Osteoblast (primary cell): ENCODE measurements at regions not wholly inside any gene's neighbourhood (a gene's known extent, or its start where the extent isn't known, plus 50 kb on each side); places are given as distances from the start of the nearest gene placed in this dataset.
"Not testable (repeated sequence)": the region's sequence is repeated elsewhere in the genome, so short reads cannot be mapped to it uniquely, and the experiment has no call there.

Experiments
- DNase-seq: peaks from one replicate; pipeline ENCODE4 v3.0.0; 2011; ENCODE audit warnings: low spot score, mixed read lengths; ENCODE audit not compliant: insufficient read length; ENCODE audit errors: missing footprints
- H2AFZ ChIP-seq: 2 replicates; pipeline ENCODE4 v1.6.0; 2011; ENCODE audit warnings: mild to moderate bottlenecking, low read length
- H3K27ac ChIP-seq: 2 replicates; pipeline ENCODE4 v1.5.1; 2011; ENCODE audit warnings: mild to moderate bottlenecking, low read depth, low read length, moderate library complexity
- H3K27me3 ChIP-seq: 2 replicates; pipeline ENCODE4 v1.6.0; 2012; ENCODE audit warnings: mild to moderate bottlenecking, control low read depth, inconsistent platforms, low read length, moderate library complexity; ENCODE audit not compliant: insufficient read depth
- H3K36me3 ChIP-seq: 2 replicates; pipeline ENCODE4 v1.5.1; 2011; ENCODE audit warnings: mild to moderate bottlenecking, low read length, control low read depth, moderate library complexity; ENCODE audit not compliant: insufficient read depth
- H3K4me1 ChIP-seq: 2 replicates; pipeline ENCODE4 v1.5.1; 2011; ENCODE audit warnings: mild to moderate bottlenecking, low read length, control low read depth, moderate library complexity; ENCODE audit not compliant: insufficient read depth
- H3K4me2 ChIP-seq: 2 replicates; pipeline ENCODE4 v1.6.0; 2011; ENCODE audit warnings: mild to moderate bottlenecking, low read length; ENCODE audit not compliant: insufficient read depth
- H3K4me3 ChIP-seq: fragments of 200-600 bp; sonication (generic); 3 replicates; pipeline ENCODE4 v1.5.1; 2012; ENCODE audit warnings: mild to moderate bottlenecking, low read length, inconsistent platforms; ENCODE audit not compliant: insufficient read depth
- H3K79me2 ChIP-seq: 2 replicates; pipeline ENCODE4 v1.6.0; 2012; ENCODE audit warnings: mild to moderate bottlenecking, low read length, control low read depth, inconsistent platforms; ENCODE audit not compliant: insufficient read depth
- H3K9me3 ChIP-seq: 2 replicates; pipeline ENCODE4 v1.5.1; 2011; ENCODE audit warnings: low read depth, low read length, control low read depth
- H4K20me1 ChIP-seq: 2 replicates; pipeline ENCODE4 v1.6.0; 2012; ENCODE audit warnings: mild to moderate bottlenecking, low read length, control low read depth; ENCODE audit not compliant: insufficient read depth
- CTCF ChIP-seq: IDR thresholded peaks from 2 replicates; pipeline ENCODE4 v1.5.1; 2011; ENCODE audit warnings: mild to moderate bottlenecking, low read depth, low read length, moderate library complexity; ENCODE audit errors: extremely low read depth

- Histone ChIP-seq H3K4me3 (no peak overlapping the region), H3K27me3 (no peaks in the 10 kb centered on the region), H2AFZ (no peak overlapping the region), H4K20me1 (no peaks in the 10 kb centered on the region), H3K36me3 (no peaks in the 10 kb centered on the region), H3K4me2 (no peak overlapping the region), H3K9me3 (no peaks in the 10 kb centered on the region), H3K79me2 (no peaks in the 10 kb centered on the region), H3K27ac (no peak overlapping the region), H3K4me1 (no peaks in the 10 kb centered on the region)
- no peak for TF ChIP-seq CTCF
- DNase-seq: no peak
Measured at GRCh38 chr1:165114889-165115285, 241.6 kb downstream of the LMX1A start.

- Histone ChIP-seq H3K27ac (no peak overlapping the region), H3K27me3 (no peaks in the 10 kb centered on the region), H3K4me1 (no peaks in the 10 kb centered on the region), H3K36me3 (no peaks in the 10 kb centered on the region), H2AFZ (no peak overlapping the region), H3K4me3 (no peak overlapping the region), H4K20me1 (no peaks in the 10 kb centered on the region), H3K79me2 (no peaks in the 10 kb centered on the region), H3K9me3 (no peaks in the 10 kb centered on the region), H3K4me2 (no peak overlapping the region)
- peak; percentile 19 for DNase-seq
- TF ChIP-seq CTCF: peak; percentile 74
Measured at GRCh38 chr1:165114022-165114888, 242.3 kb downstream of the LMX1A start.

- Histone ChIP-seq H3K4me1 (no peaks in the 10 kb centered on the region), H3K9me3 (no peaks in the 10 kb centered on the region), H2AFZ (no peak overlapping the region), H3K36me3 (no peaks in the 10 kb centered on the region), H3K4me3 (no peak overlapping the region), H3K27me3 (no peaks in the 10 kb centered on the region), H3K27ac (no peak overlapping the region), H3K79me2 (no peaks in the 10 kb centered on the region), H4K20me1 (no peaks in the 10 kb centered on the region), H3K4me2 (no peak overlapping the region)
- TF ChIP-seq CTCF: no peak
- no peak for DNase-seq
Measured at GRCh38 chr1:165112260-165112659, 244.3 kb downstream of the LMX1A start.

GRCh38 chr1:165109013-165109412 lies 247.5 kb downstream of the LMX1A start:
- H3K36me3 ChIP-seq: no peaks in the 10 kb centered on the region
- no peaks in the 10 kb centered on the region for H3K4me1 ChIP-seq
- no peak for DNase-seq
- TF ChIP-seq CTCF: no peak
- H3K27ac ChIP-seq: no peak overlapping the region
- H4K20me1 ChIP-seq: no peaks in the 10 kb centered on the region
- no peaks in the 10 kb centered on the region for H3K9me3 ChIP-seq
- no peaks in the 10 kb centered on the region for H3K27me3 ChIP-seq
- H3K4me2 ChIP-seq: no peak overlapping the region
- no peak overlapping the region for H2AFZ ChIP-seq
- H3K79me2 ChIP-seq: no peaks in the 10 kb centered on the region
- H3K4me3 ChIP-seq: no peak overlapping the region

- not testable (repeated sequence) for H2AFZ ChIP-seq, H4K20me1 ChIP-seq, H3K4me3 ChIP-seq, H3K27me3 ChIP-seq, H3K79me2 ChIP-seq, H3K36me3 ChIP-seq, H3K4me2 ChIP-seq, H3K9me3 ChIP-seq, H3K27ac ChIP-seq, H3K4me1 ChIP-seq, DNase-seq
Measured at GRCh38 chr1:165092542-165093162, 263.9 kb downstream of the LMX1A start.
